Suprapubic skin (tissue), 4 donors: ENCODE measurements at regions not wholly inside any gene's neighbourhood (a gene's known extent, or its start where the extent isn't known, plus 50 kb on each side); places are given as distances from the start of the nearest gene placed in this dataset.

Experiments
- DNase-seq, 2 donors: peaks; one replicate each; pipeline ENCODE4 v3.0.0-alpha.2; 2019; ENCODE audit warnings: low spot score in 2 of 2
- H3K27ac ChIP-seq: fragments of 200-600 bp; sonication (generic); one replicate; pipeline ENCODE4 v1.5.1; 2019
- H3K27me3 ChIP-seq: fragments of 200-600 bp; sonication (generic); one replicate; pipeline ENCODE4 v1.5.1; 2019
- H3K36me3 ChIP-seq: fragments of 200-600 bp; sonication (generic); one replicate; pipeline ENCODE4 v1.5.1; 2019
- H3K4me1 ChIP-seq: fragments of 200-600 bp; sonication (generic); one replicate; pipeline ENCODE4 v1.5.1; 2019
- H3K4me3 ChIP-seq: fragments of 200-600 bp; sonication (generic); one replicate; pipeline ENCODE4 v1.5.1; 2019; ENCODE audit warnings: mild to moderate bottlenecking
- H3K9me3 ChIP-seq: fragments of 200-600 bp; sonication (generic); one replicate; pipeline ENCODE4 v1.5.1; 2019
- CTCF ChIP-seq, 2 donors: fragments of 200-600 bp in 1 of 2; fragments of 450-650 bp in 1 of 2; sonication (generic) in 1 of 2; IDR thresholded peaks; one replicate each; pipeline ENCODE4 v1.5.1; 2016 to 2019; ENCODE audit warnings: antibody characterized with exemption in 2 of 2, mild to moderate bottlenecking in 1 of 2, moderate library complexity in 1 of 2
- EP300 ChIP-seq: sonication (generic); formaldehyde crosslinking; IDR thresholded peaks from one replicate; pipeline ENCODE4 v1.6.1; 2017; ENCODE audit warnings: antibody characterized with exemption
- POLR2A ChIP-seq, 2 donors: fragments of 450-650 bp; IDR thresholded peaks; one replicate each; pipeline ENCODE4 v1.6.1; 2017; ENCODE audit warnings: antibody characterized with exemption in 2 of 2, mild to moderate bottlenecking in 2 of 2, moderate library complexity in 2 of 2
- POLR2AphosphoS5 ChIP-seq, 3 donors: sonication (generic); formaldehyde crosslinking; IDR thresholded peaks; one replicate each; pipeline ENCODE4 v1.6.1; 2017; ENCODE audit warnings: antibody characterized with exemption in 3 of 3
- whole genome bisulfite sequencing: methylation state at CpG from one replicate; pipeline ENCODE4 v1.1.5; 2018; 5-methylcytosine and 5-hydroxymethylcytosine counted together

GRCh38 chr7:9937944-9938631 lies 1035.6 kb upstream of the PHF14 start:
- H3K4me3 ChIP-seq: no peak overlapping the region
- no peaks in the 10 kb centered on the region for H3K27me3 ChIP-seq
- no peaks in the 10 kb centered on the region for H3K4me1 ChIP-seq
- no peaks in the 10 kb centered on the region for H3K9me3 ChIP-seq
- no peak for TF ChIP-seq POLR2A (IDR thresholded peaks at IDR 0.05)
- no peak for TF ChIP-seq EP300
- TF ChIP-seq CTCF (IDR thresholded peaks at IDR 0.05): no peak
- no peak for TF ChIP-seq POLR2AphosphoS5 (IDR thresholded peaks at IDR 0.05)
- no peak for DNase-seq
- H3K36me3 ChIP-seq: no peaks in the 10 kb centered on the region
- WGBS: 66% methylated on average over 2 of the region's 2 CpGs
- H3K27ac ChIP-seq: no peak overlapping the region

GRCh38 chr7:9939176-9939575 lies 1034.5 kb upstream of the PHF14 start:
- DNase-seq: no peak
- no peaks in the 10 kb centered on the region for H3K4me1 ChIP-seq
- TF ChIP-seq EP300 (no peak), POLR2A (IDR thresholded peaks at IDR 0.05) (no peak), POLR2AphosphoS5 (IDR thresholded peaks at IDR 0.05) (no peak), CTCF (IDR thresholded peaks at IDR 0.05) (no peak)

GRCh38 chr7:9945131-9945530 lies 1028.5 kb upstream of the PHF14 start:
- no peaks in the 10 kb centered on the region for H3K9me3 ChIP-seq
- no peak for TF ChIP-seq POLR2AphosphoS5 (IDR thresholded peaks at IDR 0.05)
- TF ChIP-seq CTCF (IDR thresholded peaks at IDR 0.05): no peak
- TF ChIP-seq EP300: no peak
- no peak for TF ChIP-seq POLR2A (IDR thresholded peaks at IDR 0.05)

More at GRCh38 chr7:9939176-9939575, 1034.5 kb upstream of the PHF14 start:
- H3K4me3 ChIP-seq: no peak overlapping the region
- H3K27ac ChIP-seq: no peak overlapping the region
- no peaks in the 10 kb centered on the region for H3K36me3 ChIP-seq
- H3K9me3 ChIP-seq: no peaks in the 10 kb centered on the region
- no peaks in the 10 kb centered on the region for H3K27me3 ChIP-seq

GRCh38 chr7:9945857-9946256 lies 1027.8 kb upstream of the PHF14 start:
- WGBS: 67% methylated on average over 2 of the region's 2 CpGs
- Histone ChIP-seq H3K4me3 (no peak overlapping the region), H3K36me3 (no peaks in the 10 kb centered on the region), H3K27ac (no peak overlapping the region), H3K27me3 (no peaks in the 10 kb centered on the region), H3K4me1 (no peaks in the 10 kb centered on the region), H3K9me3 (no peaks in the 10 kb centered on the region)
- no peak for TF ChIP-seq POLR2A (IDR thresholded peaks at IDR 0.05)
- no peak for TF ChIP-seq CTCF (IDR thresholded peaks at IDR 0.05)
- TF ChIP-seq POLR2AphosphoS5 (IDR thresholded peaks at IDR 0.05): no peak
- TF ChIP-seq EP300: no peak
- no peak for DNase-seq

More at GRCh38 chr7:9945131-9945530, 1028.5 kb upstream of the PHF14 start:
- no peaks in the 10 kb centered on the region for H3K4me1 ChIP-seq
- DNase-seq: no peak
- H3K27ac ChIP-seq: no peak overlapping the region
- no peaks in the 10 kb centered on the region for H3K27me3 ChIP-seq
- no peaks in the 10 kb centered on the region for H3K36me3 ChIP-seq
- H3K4me3 ChIP-seq: no peak overlapping the region

- H3K36me3 ChIP-seq: no peaks in the 10 kb centered on the region
- no peak overlapping the region for H3K4me3 ChIP-seq
- TF ChIP-seq POLR2A (IDR thresholded peaks at IDR 0.05) (no peak), CTCF (IDR thresholded peaks at IDR 0.05) (no peak), EP300 (no peak), POLR2AphosphoS5 (IDR thresholded peaks at IDR 0.05) (no peak)
- 93% methylated on average over 2 of the region's 2 CpGs for WGBS
- no peaks in the 10 kb centered on the region for H3K9me3 ChIP-seq
- DNase-seq: no peak
- H3K27ac ChIP-seq: no peak overlapping the region
- H3K4me1 ChIP-seq: no peaks in the 10 kb centered on the region
- no peaks in the 10 kb centered on the region for H3K27me3 ChIP-seq
Measured at GRCh38 chr7:9955138-9955537, 1018.5 kb upstream of the PHF14 start.
